Nephron progenitor cell (in vitro differentiated cells): ENCODE measurements at regions not wholly inside any gene's neighbourhood (a gene's known extent, or its start where the extent isn't known, plus 50 kb on each side); places are given as distances from the start of the nearest gene placed in this dataset.
A peak's percentile ranks its signal among the peaks of the same experiment; 100 is the strongest.

Experiments
- DNase-seq: peaks from one replicate; pipeline ENCODE4 v3.0.0; 2021
- H3K27ac Mint-ChIP-seq: 2 replicates; pipeline ENCODE4 v1.8.0; 2021; ENCODE audit warnings: mild to moderate bottlenecking, moderate library complexity, mixed read lengths
- H3K27me3 Mint-ChIP-seq: 2 replicates; pipeline ENCODE4 v1.8.0; 2021; ENCODE audit warnings: mild to moderate bottlenecking, low read depth, mixed read lengths; ENCODE audit not compliant: poor library complexity
- H3K36me3 Mint-ChIP-seq: 2 replicates; pipeline ENCODE4 v1.8.0; 2021; ENCODE audit warnings: low read depth, mixed read lengths
- H3K4me1 Mint-ChIP-seq: 2 replicates; pipeline ENCODE4 v1.8.0; 2021; ENCODE audit warnings: mixed read lengths
- H3K4me3 Mint-ChIP-seq: 2 replicates; pipeline ENCODE4 v1.8.0; 2021; ENCODE audit warnings: mild to moderate bottlenecking, moderate library complexity, mixed read lengths
- H3K9me3 Mint-ChIP-seq: 2 replicates; pipeline ENCODE4 v1.8.0; 2021; ENCODE audit warnings: mild to moderate bottlenecking, moderate library complexity, mixed read lengths
- CTCF ChIP-seq: fragments of 200-600 bp; sonication (generic); IDR thresholded peaks from 2 replicates; pipeline ENCODE4 v1.5.0; 2021; ENCODE audit warnings: antibody characterized with exemption

- Mint-ChIP-seq H3K27me3 (peaks cover 2% of the 10 kb centered on the region), H3K4me3 (no peak overlapping the region), H3K27ac (no peak overlapping the region), H3K4me1 (peaks cover 14% of the 10 kb centered on the region), H3K9me3 (peaks cover 15% of the 10 kb centered on the region), H3K36me3 (no peaks in the 10 kb centered on the region)
- TF ChIP-seq CTCF, result no peak
- no peak for DNase-seq
Observed at GRCh38 chr11:11046781-11047180, 188.9 kb upstream of the ZBED5 start.

GRCh38 chr11:11045156-11045930 lies 187.5 kb upstream of the ZBED5 start:
- no peak for DNase-seq
- H3K27ac Mint-ChIP-seq, result peak overlapping the region; percentile 53
- H3K36me3 Mint-ChIP-seq, result no peaks in the 10 kb centered on the region
- peaks cover 2% of the 10 kb centered on the region for H3K27me3 Mint-ChIP-seq
- no peak overlapping the region for H3K4me3 Mint-ChIP-seq
- TF ChIP-seq CTCF, result no peak
- peaks cover 7% of the 10 kb centered on the region for H3K9me3 Mint-ChIP-seq
- H3K4me1 Mint-ChIP-seq, result peaks cover 15% of the 10 kb centered on the region

GRCh38 chr11:11044137-11044855 lies 186.4 kb upstream of the ZBED5 start:
- Mint-ChIP-seq H3K27me3 (peaks cover 6% of the 10 kb centered on the region), H3K4me3 (no peak overlapping the region), H3K4me1 (peaks cover 24% of the 10 kb centered on the region), H3K27ac (peak overlapping the region; percentile 68), H3K36me3 (no peaks in the 10 kb centered on the region), H3K9me3 (no peaks in the 10 kb centered on the region)
- TF ChIP-seq CTCF, result no peak
- no peak for DNase-seq

GRCh38 chr11:11043721-11044120 lies 185.9 kb upstream of the ZBED5 start:
- peaks cover 6% of the 10 kb centered on the region for H3K27me3 Mint-ChIP-seq
- H3K9me3 Mint-ChIP-seq, result no peaks in the 10 kb centered on the region
- DNase-seq, result no peak
- no peak for TF ChIP-seq CTCF
- H3K4me1 Mint-ChIP-seq, result peaks cover 30% of the 10 kb centered on the region
- H3K4me3 Mint-ChIP-seq, result no peak overlapping the region
- no peaks in the 10 kb centered on the region for H3K36me3 Mint-ChIP-seq
- no peak overlapping the region for H3K27ac Mint-ChIP-seq

GRCh38 chr11:11039208-11039965 lies 181.5 kb upstream of the ZBED5 start:
- DNase-seq, result no peak
- Mint-ChIP-seq H3K9me3 (no peaks in the 10 kb centered on the region), H3K4me3 (no peak overlapping the region), H3K27ac (peak overlapping the region; percentile 19), H3K27me3 (peaks cover 4% of the 10 kb centered on the region), H3K36me3 (no peaks in the 10 kb centered on the region), H3K4me1 (peaks cover 44% of the 10 kb centered on the region)
- no peak for TF ChIP-seq CTCF
